ENCODE measurements at regions not wholly inside any gene's neighbourhood (a gene's known extent, or its start where the extent isn't known, plus 50 kb on each side); places are given as distances from the start of the nearest gene placed in this dataset.

DNA sequence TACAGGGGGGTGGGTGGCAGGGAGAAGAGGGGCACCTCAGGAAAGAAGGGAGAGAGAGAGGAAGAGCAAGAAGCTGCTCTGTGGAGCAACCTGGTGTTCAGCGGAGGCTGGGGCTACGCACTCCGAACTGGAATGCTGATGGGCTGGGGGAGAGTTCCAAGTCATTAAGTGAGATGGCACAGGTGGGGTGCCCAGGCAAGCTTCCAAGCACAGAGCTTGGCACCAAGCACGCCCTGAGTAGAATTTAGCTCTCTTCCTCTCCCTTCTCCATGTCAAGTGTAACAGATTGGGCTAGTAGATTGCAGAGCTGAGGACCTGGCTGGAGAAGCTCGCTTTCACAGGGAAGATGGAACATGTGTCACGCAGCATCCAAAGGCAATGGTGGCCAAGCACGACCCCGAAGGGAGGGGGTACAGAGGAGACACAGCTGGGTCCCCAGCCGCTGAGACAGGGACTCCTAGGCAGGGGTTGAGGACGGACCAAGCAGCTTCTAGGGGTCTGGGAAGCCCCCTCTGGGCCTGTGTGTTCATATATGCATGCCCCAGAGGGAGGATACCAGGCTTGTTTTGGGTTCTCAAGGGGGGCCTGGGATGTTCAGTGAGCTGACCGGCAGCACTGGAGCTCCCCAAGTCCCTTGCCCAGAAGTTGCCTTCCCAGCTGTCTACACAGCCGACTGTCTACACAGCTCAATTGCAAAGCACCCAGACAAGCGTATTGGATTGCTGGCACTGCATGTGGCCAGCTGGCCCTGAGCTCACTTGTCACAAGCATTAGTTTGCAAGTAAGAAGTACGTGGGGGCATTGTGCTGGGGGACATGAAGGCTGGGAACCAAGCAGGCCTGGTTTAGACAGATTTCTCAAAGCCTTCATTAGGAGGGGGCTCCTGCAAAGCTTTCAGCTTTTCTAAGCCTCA is 247.8 kb downstream of the ENGASE start:
- H3K9me3 ChIP-seq, result no peaks in the 10 kb centered on the region
- H3K27me3 ChIP-seq, result peaks cover 72% of the 10 kb centered on the region
- ATAC-seq, result no peak
- 77 to 88% methylated on average over 8 to 9 of the region's 14 CpGs for WGBS, 2 donors (ENCODE audit: low coverage in 1 of 2)
- no peaks in the 10 kb centered on the region for H3K4me1 ChIP-seq
- H3K27ac ChIP-seq, result no peak overlapping the region
- TF ChIP-seq, protein P1, sequence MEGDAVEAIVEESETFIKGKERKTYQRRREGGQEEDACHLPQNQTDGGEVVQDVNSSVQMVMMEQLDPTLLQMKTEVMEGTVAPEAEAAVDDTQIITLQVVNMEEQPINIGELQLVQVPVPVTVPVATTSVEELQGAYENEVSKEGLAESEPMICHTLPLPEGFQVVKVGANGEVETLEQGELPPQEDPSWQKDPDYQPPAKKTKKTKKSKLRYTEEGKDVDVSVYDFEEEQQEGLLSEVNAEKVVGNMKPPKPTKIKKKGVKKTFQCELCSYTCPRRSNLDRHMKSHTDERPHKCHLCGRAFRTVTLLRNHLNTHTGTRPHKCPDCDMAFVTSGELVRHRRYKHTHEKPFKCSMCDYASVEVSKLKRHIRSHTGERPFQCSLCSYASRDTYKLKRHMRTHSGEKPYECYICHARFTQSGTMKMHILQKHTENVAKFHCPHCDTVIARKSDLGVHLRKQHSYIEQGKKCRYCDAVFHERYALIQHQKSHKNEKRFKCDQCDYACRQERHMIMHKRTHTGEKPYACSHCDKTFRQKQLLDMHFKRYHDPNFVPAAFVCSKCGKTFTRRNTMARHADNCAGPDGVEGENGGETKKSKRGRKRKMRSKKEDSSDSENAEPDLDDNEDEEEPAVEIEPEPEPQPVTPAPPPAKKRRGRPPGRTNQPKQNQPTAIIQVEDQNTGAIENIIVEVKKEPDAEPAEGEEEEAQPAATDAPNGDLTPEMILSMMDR (IDR thresholded peaks at IDR 0.05), result no peak
- no peak for TF ChIP-seq POLR2A (IDR thresholded peaks at IDR 0.05)
- TF ChIP-seq POLR2AphosphoS5 (IDR thresholded peaks at IDR 0.05), result no peak
- no peak for TF ChIP-seq EP300 (IDR thresholded peaks at IDR 0.05)
- H3K36me3 ChIP-seq, result no peaks in the 10 kb centered on the region
- no peak overlapping the region for H3K4me3 ChIP-seq

DNA sequence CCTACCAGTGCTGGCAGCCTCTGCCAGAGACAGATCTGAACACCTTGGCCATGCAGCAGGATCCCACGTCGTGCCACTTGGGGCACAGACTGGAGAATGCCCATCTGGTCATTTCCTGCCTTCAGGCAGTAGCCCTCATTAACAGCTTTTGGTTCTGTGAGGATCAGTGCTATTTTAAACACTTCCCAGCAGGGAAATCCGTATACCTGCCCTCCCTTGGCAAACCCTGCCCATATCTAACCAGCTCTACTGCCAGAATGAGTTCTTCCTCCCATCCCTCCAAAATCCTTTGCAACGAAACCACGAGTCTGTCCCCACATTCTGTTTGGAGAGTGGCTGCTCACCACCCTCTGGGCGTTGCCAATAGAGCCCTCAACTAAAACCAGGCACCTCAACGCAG is 245.7 kb downstream of the ENGASE start:
- no peak for ATAC-seq
- Histone ChIP-seq H3K36me3 (no peaks in the 10 kb centered on the region), H3K9me3 (no peaks in the 10 kb centered on the region), H3K4me3 (no peak overlapping the region), H3K4me1 (no peaks in the 10 kb centered on the region), H3K27me3 (peaks cover 77% of the 10 kb centered on the region), H3K27ac (no peak overlapping the region)
- WGBS, 2 donors (ENCODE audit: low coverage in 1 of 2), result 38 to 64% methylated on average over 4 to 7 of the region's 7 CpGs
- TF ChIP-seq POLR2AphosphoS5 (IDR thresholded peaks at IDR 0.05) (no peak), POLR2A (IDR thresholded peaks at IDR 0.05) (no peak)
- TF ChIP-seq, protein P1 (IDR thresholded peaks at IDR 0.05), result no peak

DNA sequence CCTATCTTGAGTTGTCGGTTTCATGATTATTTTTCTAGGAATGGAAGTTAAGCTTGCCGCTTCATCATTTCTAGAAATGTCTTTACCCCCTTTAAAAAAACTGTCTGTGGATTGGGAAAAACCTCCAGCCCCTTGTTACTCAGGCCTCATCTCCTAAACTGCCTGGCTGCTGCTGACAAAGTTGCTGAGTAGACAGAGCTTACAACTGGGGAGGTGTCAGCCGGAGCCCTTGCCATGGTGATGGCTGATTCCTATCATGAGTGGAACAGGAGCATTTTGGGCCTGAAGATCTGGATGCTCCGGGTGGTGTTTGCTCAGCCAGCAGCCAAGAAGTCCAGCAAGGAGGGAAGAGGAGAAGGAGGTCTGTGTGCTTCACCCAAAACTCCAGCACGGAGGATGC is 243.3 kb downstream of the ENGASE start:
- no peaks in the 10 kb centered on the region for H3K9me3 ChIP-seq
- H3K27ac ChIP-seq, result no peak overlapping the region
- no peak overlapping the region for H3K4me3 ChIP-seq
- TF ChIP-seq EP300 (IDR thresholded peaks at IDR 0.05) (no peak), POLR2AphosphoS5 (IDR thresholded peaks at IDR 0.05) (no peak), POLR2A (IDR thresholded peaks at IDR 0.05) (no peak)
- TF ChIP-seq, protein P1 (IDR thresholded peaks at IDR 0.05), result no peak
- H3K27me3 ChIP-seq, result peaks cover 81% of the 10 kb centered on the region
- no peak for ATAC-seq
- no peaks in the 10 kb centered on the region for H3K36me3 ChIP-seq
- no peaks in the 10 kb centered on the region for H3K4me1 ChIP-seq
- WGBS, 2 donors (ENCODE audit: low coverage in 1 of 2), result 74 to 83% methylated on average over 4 of the region's 5 CpGs

DNA sequence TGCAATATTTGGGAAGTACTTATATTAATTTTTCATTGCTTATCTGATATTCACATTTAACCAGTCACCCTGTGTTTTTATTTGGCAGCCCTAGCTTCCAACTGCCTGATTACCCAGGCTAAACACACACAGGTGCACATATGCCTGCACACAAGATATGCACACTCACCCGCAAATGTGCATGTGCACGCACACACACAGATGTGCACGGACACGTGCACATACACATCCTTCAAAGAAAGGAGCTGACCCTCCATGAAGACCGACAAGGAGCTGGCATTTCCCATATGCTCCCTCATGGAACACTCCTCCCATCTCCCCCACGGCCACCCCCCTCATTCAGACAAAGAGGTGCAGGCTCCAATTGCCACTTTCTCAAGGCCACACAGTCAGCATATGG is 242.2 kb downstream of the ENGASE start:
- no peaks in the 10 kb centered on the region for H3K36me3 ChIP-seq
- H3K4me1 ChIP-seq, result no peaks in the 10 kb centered on the region
- 45 to 46% methylated on average over 6 of the region's 6 CpGs for WGBS, 2 donors (ENCODE audit: low coverage in 1 of 2)
- no peak overlapping the region for H3K4me3 ChIP-seq
- H3K27ac ChIP-seq, result no peak overlapping the region
- peaks cover 81% of the 10 kb centered on the region for H3K27me3 ChIP-seq
- ATAC-seq, result no peak
- TF ChIP-seq EP300 (IDR thresholded peaks at IDR 0.05) (no peak), POLR2A (IDR thresholded peaks at IDR 0.05) (no peak), POLR2AphosphoS5 (IDR thresholded peaks at IDR 0.05) (no peak)
- TF ChIP-seq, protein P1 (IDR thresholded peaks at IDR 0.05), result no peak
- no peaks in the 10 kb centered on the region for H3K9me3 ChIP-seq
